H1 (cell line): ENCODE measurements at regions not wholly inside any gene's neighbourhood (a gene's known extent, or its start where the extent isn't known, plus 50 kb on each side); places are given as distances from the start of the nearest gene placed in this dataset.

Experiments used
- CTCF ChIA-PET: fragments of 300-600 bp; sonication (Branson Sonifier 250); formaldehyde crosslinking; loops from one replicate; lab custom pipeline; 2021; ENCODE audit not compliant: partially characterized antibody; lab: Charles Lee
- POLR2A ChIA-PET: fragments of 300-600 bp; sonication (Branson Sonifier 250); formaldehyde crosslinking; loops from one replicate; lab custom pipeline; 2021; ENCODE audit warnings: inconsistent platforms; ENCODE audit not compliant: partially characterized antibody; lab: Charles Lee
- DNase-seq, 2 experiments: peaks; one replicate each; pipeline versions ENCODE4 v3.0.0 to v3.0.0-alpha.2; 2010 to 2022; ENCODE audit warnings: low spot score in 2 of 2, low read depth in 1 of 2, mixed read lengths in 1 of 2
- FAIRE-seq: peaks from 2 replicates; lab custom pipeline; 2011; peaks lifted over from hg19 to GRCh38; lab: Jason Lieb, UNC
- H2AFZ ChIP-seq: 2 replicates; pipeline ENCODE4 v1.8.1; 2012; ENCODE audit warnings: low read length, inconsistent platforms
- H2AK5ac ChIP-seq: 2 replicates; pipeline ENCODE4 v1.6.1; 2013; ENCODE audit warnings: low read depth, low read length
- H2BK120ac ChIP-seq: replicated peaks from 2 replicates; pipeline ENCODE3; 2013; ENCODE audit warnings: low read depth, low read length, inconsistent platforms
- H2BK12ac ChIP-seq: 2 replicates; pipeline ENCODE4 v1.6.1; 2013; ENCODE audit warnings: low read depth, low read length
- H2BK15ac ChIP-seq: 2 replicates; pipeline ENCODE4 v1.6.1; 2013; ENCODE audit warnings: low read length
- H2BK20ac ChIP-seq: 2 replicates; pipeline ENCODE4 v1.6.1; 2013; ENCODE audit warnings: low read length
- H2BK5ac ChIP-seq: 2 replicates; pipeline ENCODE4 v1.6.1; 2013; ENCODE audit warnings: low read depth, low read length
- H3K14ac ChIP-seq: 2 replicates; pipeline ENCODE4 v1.6.1; 2013; ENCODE audit warnings: inconsistent platforms; ENCODE audit not compliant: insufficient read length
- H3K18ac ChIP-seq: 2 replicates; pipeline ENCODE4 v1.6.1; 2013; ENCODE audit warnings: low read length; ENCODE audit errors: extremely low read depth
- H3K23ac ChIP-seq: 2 replicates; pipeline ENCODE4 v1.6.1; 2013; ENCODE audit warnings: inconsistent platforms; ENCODE audit not compliant: insufficient read length
- H3K23me2 ChIP-seq: 2 replicates; pipeline ENCODE4 v1.6.1; 2013; ENCODE audit warnings: low read depth, low read length
- H3K27ac ChIP-seq: 2 replicates; pipeline ENCODE4 v1.6.1; 2011; ENCODE audit warnings: low read depth, low read length, inconsistent platforms
- H3K27me3 ChIP-seq, 4 experiments: replicated peaks in 1 of 4; 1 replicate in 1 of 4; 2 replicates in 3 of 4; pipeline versions ENCODE4 v1.6.1 to v1.8.1; 2011 to 2013; ENCODE audit warnings: low read length in 3 of 4, mild to moderate bottlenecking in 3 of 4, inconsistent platforms in 2 of 4, mixed read lengths in 2 of 4, moderate library complexity in 1 of 4; ENCODE audit not compliant: control insufficient read depth in 3 of 4, insufficient read depth in 3 of 4; ENCODE audit errors: extremely low read depth in 1 of 4
- H3K36me3 ChIP-seq, 4 experiments: 2 replicates each; pipeline versions ENCODE4 v1.6.1 to v1.8.1; 2011 to 2013; ENCODE audit warnings: mild to moderate bottlenecking in 4 of 4, low read length in 3 of 4, moderate library complexity in 2 of 4, control low read depth in 1 of 4, inconsistent platforms in 1 of 4; ENCODE audit not compliant: insufficient read depth in 4 of 4, control insufficient read depth in 2 of 4
- H3K4ac ChIP-seq: replicated peaks from 2 replicates; pipeline ENCODE3; 2013; ENCODE audit warnings: low read length, low read depth, mixed read lengths, inconsistent platforms; ENCODE audit not compliant: insufficient read length
- H3K4me1 ChIP-seq, 4 experiments: replicated peaks in 1 of 4; 1 replicate in 1 of 4; 2 replicates in 3 of 4; pipeline versions ENCODE4 v1.6.1 to v1.8.1; 2011 to 2013; ENCODE audit warnings: low read length in 3 of 4, inconsistent platforms in 2 of 4, mixed read lengths in 1 of 4; ENCODE audit not compliant: insufficient read depth in 4 of 4, control insufficient read depth in 3 of 4
- H3K4me2 ChIP-seq, 2 experiments: 2 replicates each; pipeline versions ENCODE4 v1.6.1 to v1.8.1; 2011 to 2013; ENCODE audit warnings: low read depth in 2 of 2, low read length in 2 of 2, control low read depth in 1 of 2, inconsistent platforms in 1 of 2, mild to moderate bottlenecking in 1 of 2; ENCODE audit not compliant: insufficient read depth in 1 of 2
- H3K4me3 ChIP-seq, 4 experiments: fragments of 200-600, 300-600 bp in 1 of 4; sonication (generic), shearing (Covaris generic), sonication (Bioruptor Twin) in 1 of 4; 2 replicates each; pipeline versions ENCODE4 v1.5.1 to v1.8.1; 2011 to 2016; ENCODE audit warnings: low read length in 4 of 4, low read depth in 3 of 4, control low read depth in 2 of 4, inconsistent platforms in 2 of 4, mild to moderate bottlenecking in 2 of 4, mixed read lengths in 1 of 4, moderate library complexity in 1 of 4; ENCODE audit not compliant: insufficient read depth in 2 of 4; ENCODE audit errors: extremely low read depth in 1 of 4
- H3K56ac ChIP-seq: replicated peaks from 2 replicates; pipeline ENCODE3; 2013; ENCODE audit warnings: low read depth, mild to moderate bottlenecking, mixed read lengths, low read length, inconsistent platforms; ENCODE audit not compliant: insufficient read length
- H3K79me1 ChIP-seq: 2 replicates; pipeline ENCODE4 v1.6.1; 2013; ENCODE audit warnings: low read depth, low read length, control low read depth
- H3K79me2 ChIP-seq, 2 experiments: 2 replicates each; pipeline versions ENCODE4 v1.6.1 to v1.8.1; 2012 to 2013; ENCODE audit warnings: low read length in 2 of 2, mild to moderate bottlenecking in 2 of 2, inconsistent platforms in 1 of 2; ENCODE audit not compliant: insufficient read depth in 2 of 2, control insufficient read depth in 1 of 2
- H3K9ac ChIP-seq, 4 experiments: replicated peaks in 1 of 4; 1 replicate in 1 of 4; 2 replicates in 3 of 4; pipeline versions ENCODE4 v1.6.1 to v1.8.1; 2011 to 2013; ENCODE audit warnings: low read depth in 3 of 4, low read length in 3 of 4, control low read depth in 2 of 4, mild to moderate bottlenecking in 2 of 4, moderate library complexity in 2 of 4, inconsistent platforms in 1 of 4; ENCODE audit errors: extremely low read depth in 1 of 4
- H3K9me3 ChIP-seq, 2 experiments: 2 replicates each; pipeline versions ENCODE4 v1.6.1 to v1.8.1; 2012 to 2013; ENCODE audit warnings: mild to moderate bottlenecking in 2 of 2, moderate library complexity in 2 of 2, control low read depth in 1 of 2, inconsistent platforms in 1 of 2, low read depth in 1 of 2, low read length in 1 of 2, mixed read lengths in 1 of 2; ENCODE audit not compliant: insufficient read depth in 2 of 2
- H4K20me1 ChIP-seq, 2 experiments: replicated peaks in 1 of 2; 2 replicates each; pipeline versions ENCODE3 to v1.8.1; 2011 to 2013; ENCODE audit warnings: inconsistent platforms in 2 of 2, low read length in 2 of 2, mild to moderate bottlenecking in 1 of 2; ENCODE audit not compliant: insufficient read depth in 2 of 2, control insufficient read depth in 1 of 2
- H4K5ac ChIP-seq: 2 replicates; pipeline ENCODE4 v1.6.1; 2013; ENCODE audit warnings: low read length, low read depth, mixed read lengths, inconsistent platforms; ENCODE audit not compliant: insufficient read length
- H4K8ac ChIP-seq: 2 replicates; pipeline ENCODE4 v1.8.0; 2013; ENCODE audit warnings: mild to moderate bottlenecking, moderate library complexity, low read length, inconsistent platforms; ENCODE audit not compliant: insufficient read depth; ENCODE audit errors: extremely low read depth
- H4K91ac ChIP-seq: replicated peaks from 2 replicates; pipeline ENCODE3; 2013; ENCODE audit warnings: low read length, mixed read lengths, inconsistent platforms; ENCODE audit not compliant: insufficient read length
- CEBPB ChIP-seq: IDR thresholded peaks from 2 replicates; pipeline ENCODE4 v1.6.1; 2012; ENCODE audit warnings: low read depth, low read length
- CREB1 ChIP-seq: IDR thresholded peaks from 2 replicates; pipeline ENCODE4 v1.6.1; 2012; ENCODE audit warnings: inconsistent platforms
- HDAC6 ChIP-seq: IDR thresholded peaks from one replicate; pipeline ENCODE4 v1.7.1; 2012; ENCODE audit warnings: low read depth, mild to moderate bottlenecking, inconsistent platforms, low read length, moderate library complexity
- NRF1 ChIP-seq: IDR thresholded peaks from 2 replicates; pipeline ENCODE4 v1.6.1; 2011; ENCODE audit warnings: mild to moderate bottlenecking, low read depth, low read length, improper control_type of control experiment
- RFX5 ChIP-seq: IDR thresholded peaks from 2 replicates; pipeline ENCODE4 v1.6.1; 2011; ENCODE audit warnings: low read depth, low read length, improper control_type of control experiment, borderline replicate concordance
- SIX5 ChIP-seq: IDR thresholded peaks from 2 replicates; pipeline ENCODE4 v1.6.1; 2011; ENCODE audit warnings: mild to moderate bottlenecking, low read depth, low read length
- WGBS, 2 experiments: shearing (Covaris generic) in 1 of 2; methylation state at CpG; one replicate each; pipeline versions ENCODE4 v1.1.6 to v1.1.7; 2013 to 2015; ENCODE audit warnings: low lambda C conversion rate in 2 of 2, mixed read lengths in 2 of 2, inconsistent platforms in 1 of 2, low coverage in 1 of 2, missing lambda C conversion rate in 1 of 2; ENCODE audit not compliant: insufficient replicate concordance in 2 of 2, insufficient coverage in 1 of 2, insufficient read length in 1 of 2; ENCODE audit errors: extremely low coverage in 1 of 2, missing lambda C conversion rate in 1 of 2; 5-methylcytosine and 5-hydroxymethylcytosine counted together
- TF ChIP-seq, protein P1 (sequence below), 3 experiments: IDR thresholded peaks; 1 replicate in 2 of 3; 2 replicates in 1 of 3; pipeline versions ENCODE4 v1.5.1 to v1.6.1; 2011; ENCODE audit warnings: low read length in 3 of 3, mild to moderate bottlenecking in 3 of 3, inconsistent platforms in 2 of 3, low read depth in 1 of 3, moderate library complexity in 1 of 3; ENCODE audit not compliant: insufficient read depth in 1 of 3; ENCODE audit errors: control extremely low read depth in 1 of 3

DNA sequence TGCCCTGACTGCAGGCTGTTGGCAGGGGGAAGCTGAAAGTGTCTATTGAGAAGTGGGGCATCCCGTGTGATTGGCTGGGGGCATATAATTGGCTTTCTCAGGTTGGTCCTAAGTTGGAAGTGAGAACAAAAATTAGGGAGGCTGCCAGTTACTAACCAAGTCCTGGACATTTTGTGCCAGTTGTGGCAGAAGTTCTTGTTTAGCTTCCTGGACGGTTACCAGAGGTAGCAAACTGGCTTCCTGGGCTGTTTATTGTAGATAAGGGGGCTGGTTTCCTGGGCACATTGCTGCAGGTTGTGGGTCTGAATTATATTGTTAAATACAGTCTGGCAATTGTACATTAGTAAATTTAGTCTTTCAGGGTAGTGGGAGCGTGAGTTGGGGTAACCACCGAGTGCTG, 50.6 kb upstream of the SLC2A12 start:
- no peak overlapping the region for H3K4me3 ChIP-seq
- no peak overlapping the region for H2AK5ac ChIP-seq
- no peaks in the 10 kb centered on the region for H3K27me3 ChIP-seq
- no peak overlapping the region for H3K18ac ChIP-seq
- H3K4me1 ChIP-seq = no peaks in the 10 kb centered on the region
- H4K8ac ChIP-seq = no peak overlapping the region
- WGBS, 2 experiments = 80% methylated on average over 4 of the region's 4 CpGs; no CpG with 5 or more reads in 1 of the 2 experiments
- TF ChIP-seq, protein P1, sequence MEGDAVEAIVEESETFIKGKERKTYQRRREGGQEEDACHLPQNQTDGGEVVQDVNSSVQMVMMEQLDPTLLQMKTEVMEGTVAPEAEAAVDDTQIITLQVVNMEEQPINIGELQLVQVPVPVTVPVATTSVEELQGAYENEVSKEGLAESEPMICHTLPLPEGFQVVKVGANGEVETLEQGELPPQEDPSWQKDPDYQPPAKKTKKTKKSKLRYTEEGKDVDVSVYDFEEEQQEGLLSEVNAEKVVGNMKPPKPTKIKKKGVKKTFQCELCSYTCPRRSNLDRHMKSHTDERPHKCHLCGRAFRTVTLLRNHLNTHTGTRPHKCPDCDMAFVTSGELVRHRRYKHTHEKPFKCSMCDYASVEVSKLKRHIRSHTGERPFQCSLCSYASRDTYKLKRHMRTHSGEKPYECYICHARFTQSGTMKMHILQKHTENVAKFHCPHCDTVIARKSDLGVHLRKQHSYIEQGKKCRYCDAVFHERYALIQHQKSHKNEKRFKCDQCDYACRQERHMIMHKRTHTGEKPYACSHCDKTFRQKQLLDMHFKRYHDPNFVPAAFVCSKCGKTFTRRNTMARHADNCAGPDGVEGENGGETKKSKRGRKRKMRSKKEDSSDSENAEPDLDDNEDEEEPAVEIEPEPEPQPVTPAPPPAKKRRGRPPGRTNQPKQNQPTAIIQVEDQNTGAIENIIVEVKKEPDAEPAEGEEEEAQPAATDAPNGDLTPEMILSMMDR (IDR thresholded peaks at IDR 0.05; ENCODE audit: control extremely low read depth in 1 of 3, insufficient read depth in 1 of 3, low read depth in 1 of 3, low read length in 3 of 3) = no peak
- TF ChIP-seq RFX5 (no peak), CEBPB (no peak), SIX5 (no peak), NRF1 (no peak), HDAC6 (no peak), CREB1 (no peak)
- H4K5ac ChIP-seq = no peak overlapping the region
- no peak overlapping the region for H3K23ac ChIP-seq
- no peak for DNase-seq
- no peak overlapping the region for H3K9ac ChIP-seq
- H3K4ac ChIP-seq = no peak overlapping the region
- no peaks in the 10 kb centered on the region for H3K9me3 ChIP-seq
- no peak overlapping the region for H3K4me2 ChIP-seq
- H3K36me3 ChIP-seq = no peaks in the 10 kb centered on the region
- H3K27ac ChIP-seq = no peak overlapping the region
- H2BK5ac ChIP-seq = no peak overlapping the region
- no peak for FAIRE-seq
- H3K14ac ChIP-seq = no peak overlapping the region
- H3K79me1 ChIP-seq = no peaks in the 10 kb centered on the region
- H4K20me1 ChIP-seq = no peaks in the 10 kb centered on the region
- ChIA-PET CTCF (interaction anchor here (0.7 to 11.2 kb wide), 10 partner anchors 9 to 720 kb away, joined by 3 to 374 read pairs (median 10); no protein-coding TSS in a partner anchor), POLR2A (interaction anchor here (1.0 to 1.1 kb wide), 2 partner anchors 8 to 44 kb away, joined by 3 read pairs; no protein-coding TSS in a partner anchor)
- H2BK12ac ChIP-seq = no peak overlapping the region
- H3K23me2 ChIP-seq = no peaks in the 10 kb centered on the region
- H4K91ac ChIP-seq = no peak overlapping the region
- no peak overlapping the region for H2BK120ac ChIP-seq
- H2AFZ ChIP-seq = no peak overlapping the region
- no peaks in the 10 kb centered on the region for H3K79me2 ChIP-seq
- H2BK15ac ChIP-seq = no peak overlapping the region
- H3K56ac ChIP-seq = no peak overlapping the region
- no peak overlapping the region for H2BK20ac ChIP-seq
